ENCODE measurements at regions not wholly inside any gene's neighbourhood (a gene's known extent, or its start where the extent isn't known, plus 50 kb on each side); places are given as distances from the start of the nearest gene placed in this dataset.

DNA sequence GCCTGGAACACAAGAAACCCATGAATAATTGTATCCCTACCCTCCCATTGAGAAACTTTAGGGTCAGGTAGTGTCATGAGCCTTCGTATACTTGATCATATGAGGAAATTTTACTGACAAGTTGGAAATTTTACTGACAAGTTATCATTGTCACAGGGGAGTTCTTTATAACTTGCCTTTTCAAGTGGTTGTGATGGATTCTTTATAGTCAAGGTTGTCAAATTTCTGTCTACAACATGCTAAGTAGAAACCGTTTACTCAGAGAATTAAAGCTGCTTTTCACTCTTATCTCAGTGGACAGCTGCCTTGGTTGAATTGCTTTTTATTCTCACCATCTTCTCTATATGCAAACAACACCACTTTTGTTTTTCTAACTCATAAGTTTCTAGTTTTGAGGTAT lies 1286.4 kb downstream of the EPHA7 start:
- no peak overlapping the region for H3K4me3 ChIP-seq (ENCODE audit: low read depth, low read length)
- DNase-seq (ENCODE audit: low read depth) = no peak
- TF ChIP-seq, protein P1, sequence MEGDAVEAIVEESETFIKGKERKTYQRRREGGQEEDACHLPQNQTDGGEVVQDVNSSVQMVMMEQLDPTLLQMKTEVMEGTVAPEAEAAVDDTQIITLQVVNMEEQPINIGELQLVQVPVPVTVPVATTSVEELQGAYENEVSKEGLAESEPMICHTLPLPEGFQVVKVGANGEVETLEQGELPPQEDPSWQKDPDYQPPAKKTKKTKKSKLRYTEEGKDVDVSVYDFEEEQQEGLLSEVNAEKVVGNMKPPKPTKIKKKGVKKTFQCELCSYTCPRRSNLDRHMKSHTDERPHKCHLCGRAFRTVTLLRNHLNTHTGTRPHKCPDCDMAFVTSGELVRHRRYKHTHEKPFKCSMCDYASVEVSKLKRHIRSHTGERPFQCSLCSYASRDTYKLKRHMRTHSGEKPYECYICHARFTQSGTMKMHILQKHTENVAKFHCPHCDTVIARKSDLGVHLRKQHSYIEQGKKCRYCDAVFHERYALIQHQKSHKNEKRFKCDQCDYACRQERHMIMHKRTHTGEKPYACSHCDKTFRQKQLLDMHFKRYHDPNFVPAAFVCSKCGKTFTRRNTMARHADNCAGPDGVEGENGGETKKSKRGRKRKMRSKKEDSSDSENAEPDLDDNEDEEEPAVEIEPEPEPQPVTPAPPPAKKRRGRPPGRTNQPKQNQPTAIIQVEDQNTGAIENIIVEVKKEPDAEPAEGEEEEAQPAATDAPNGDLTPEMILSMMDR (conservative IDR thresholded peaks at IDR 0.05; ENCODE audit: low read depth, low read length) = no peak

DNA sequence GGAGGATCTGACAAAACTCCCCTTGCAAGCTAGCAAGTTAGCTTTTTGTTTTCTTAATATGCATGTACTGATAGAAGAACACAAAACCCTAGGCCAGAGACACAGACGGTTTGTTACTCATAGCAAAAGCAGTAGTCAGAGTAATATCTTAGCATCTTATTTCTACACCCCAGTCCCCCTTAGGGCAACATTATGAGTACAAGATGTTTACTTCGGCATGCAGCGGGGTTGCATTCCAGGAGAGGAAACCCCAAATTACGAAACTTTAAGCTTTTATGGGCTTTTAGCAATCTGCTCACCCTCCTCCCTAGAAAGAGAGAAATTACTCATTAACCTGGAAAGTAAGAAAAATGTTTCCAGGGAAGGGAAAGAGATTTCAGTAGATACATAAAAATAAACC lies 1286.9 kb downstream of the EPHA7 start:
- DNase-seq (ENCODE audit: low read depth) = no peak
- TF ChIP-seq, protein P1 (conservative IDR thresholded peaks at IDR 0.05; ENCODE audit: low read depth, low read length) = no peak
- no peak overlapping the region for H3K4me3 ChIP-seq (ENCODE audit: low read depth, low read length)

DNA sequence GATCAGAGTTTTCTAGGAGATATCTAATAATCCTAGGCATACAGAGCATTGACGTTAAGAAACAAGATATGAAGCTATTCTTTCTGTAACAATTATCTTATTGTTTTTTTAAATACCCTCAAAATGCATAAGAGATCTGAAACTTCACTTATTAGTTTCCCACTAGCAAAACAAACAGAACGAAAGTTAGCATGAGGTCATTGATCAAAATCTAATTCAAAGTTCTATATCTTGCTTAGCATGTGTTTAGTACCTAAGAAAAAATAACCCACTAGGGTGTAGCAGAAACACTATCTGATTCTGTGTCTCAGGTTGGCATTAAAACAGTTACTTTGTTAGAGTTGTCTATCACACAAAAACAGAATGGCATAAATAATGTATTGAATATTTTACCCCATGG lies 1288.4 kb downstream of the EPHA7 start:
- TF ChIP-seq, protein P1 (conservative IDR thresholded peaks at IDR 0.05; ENCODE audit: low read depth, low read length) = no peak
- no peak overlapping the region for H3K4me3 ChIP-seq (ENCODE audit: low read depth, low read length)
- DNase-seq (ENCODE audit: low read depth) = no peak

DNA sequence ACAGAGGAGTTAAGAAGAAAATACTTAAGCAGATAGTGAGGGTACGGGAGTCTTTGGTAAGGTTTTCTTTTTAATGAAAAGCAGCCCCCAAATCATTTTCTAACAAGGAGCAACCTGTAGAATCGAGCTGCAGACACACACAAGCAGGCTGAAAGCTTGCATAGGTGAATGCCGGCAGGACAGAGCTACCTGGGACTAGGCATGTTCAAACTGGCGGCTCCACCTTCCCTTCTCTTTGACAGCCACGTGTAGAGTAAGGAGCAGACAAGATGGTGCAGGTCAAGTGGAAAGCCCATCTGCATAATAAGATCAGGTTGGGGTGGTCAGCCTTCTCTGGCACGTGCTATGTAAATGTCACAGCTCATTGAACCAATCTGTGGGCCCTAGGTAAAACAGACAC lies 1292.4 kb downstream of the EPHA7 start:
- TF ChIP-seq, protein P1 (conservative IDR thresholded peaks at IDR 0.05; ENCODE audit: low read depth, low read length) = no peak
- no peak for DNase-seq (ENCODE audit: low read depth)
- H3K4me3 ChIP-seq (ENCODE audit: low read depth, low read length) = no peak overlapping the region

DNA sequence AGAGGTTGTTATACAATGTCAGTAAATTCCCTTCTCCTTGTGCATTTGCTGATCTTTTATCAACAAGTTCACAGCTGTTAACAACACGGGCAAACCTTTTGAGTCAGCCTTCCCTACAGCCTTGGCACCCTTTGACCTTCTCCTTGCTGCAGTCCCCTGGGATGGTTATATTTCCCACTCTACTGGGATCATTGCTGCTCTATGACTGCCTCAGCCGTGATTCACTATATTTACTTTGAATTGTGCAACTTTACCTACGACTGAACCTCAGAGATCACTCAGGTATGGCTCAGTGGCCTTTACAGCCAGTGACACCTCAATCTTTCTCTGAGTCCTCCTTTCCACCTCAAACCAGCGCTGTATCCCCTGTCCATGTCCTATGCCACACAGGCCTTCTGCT lies 1293.3 kb downstream of the EPHA7 start:
- TF ChIP-seq, protein P1 (conservative IDR thresholded peaks at IDR 0.05; ENCODE audit: low read depth, low read length) = no peak
- no peak for DNase-seq (ENCODE audit: low read depth)
- no peak overlapping the region for H3K4me3 ChIP-seq (ENCODE audit: low read depth, low read length)

DNA sequence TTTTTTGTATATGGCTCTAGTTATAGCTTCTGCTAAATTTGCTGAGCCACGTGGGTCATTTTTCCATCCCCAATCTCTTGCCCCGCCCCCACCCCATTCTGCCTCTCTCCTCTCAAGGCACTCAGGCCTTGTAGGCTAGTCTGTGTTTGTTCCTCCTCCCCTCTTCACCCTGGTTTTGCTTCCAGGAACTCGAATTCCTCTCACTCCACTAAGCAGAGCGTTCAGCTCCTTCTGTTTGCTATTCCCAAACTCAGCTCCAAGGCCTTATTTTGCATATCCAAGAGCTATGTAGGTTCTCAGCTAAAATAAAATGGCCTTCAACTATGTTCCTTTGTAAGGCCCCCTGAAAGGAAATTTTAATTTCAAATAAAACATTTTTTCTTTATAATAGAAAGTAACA lies 1293.7 kb downstream of the EPHA7 start:
- H3K4me3 ChIP-seq (ENCODE audit: low read depth, low read length) = no peak overlapping the region
- TF ChIP-seq, protein P1 (conservative IDR thresholded peaks at IDR 0.05; ENCODE audit: low read depth, low read length) = no peak
- DNase-seq (ENCODE audit: low read depth) = no peak

DNA sequence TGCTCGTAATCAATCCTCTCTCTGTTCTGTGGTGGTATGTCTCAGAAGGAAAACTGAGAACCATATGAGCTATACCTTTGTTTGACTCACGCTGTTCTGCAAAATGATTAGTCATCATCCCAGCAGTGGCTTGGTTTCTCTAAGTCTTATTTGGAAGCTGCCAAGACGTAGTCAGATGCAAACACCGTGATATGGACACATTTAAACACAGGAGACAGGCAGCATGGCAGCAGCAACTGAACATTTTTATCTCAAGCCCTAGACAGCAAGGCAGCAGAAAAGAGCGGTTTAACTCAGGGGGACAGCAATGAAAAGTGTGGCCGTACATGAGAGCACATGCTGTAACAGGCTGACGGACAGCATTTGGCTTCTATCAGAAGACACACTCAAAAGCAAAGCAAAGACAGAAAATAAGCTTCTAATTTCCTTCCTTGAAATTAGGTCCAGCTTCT lies 1295.1 kb downstream of the EPHA7 start:
- H3K4me3 ChIP-seq (ENCODE audit: low read depth, low read length) = no peak overlapping the region
- TF ChIP-seq, protein P1 (conservative IDR thresholded peaks at IDR 0.05; ENCODE audit: low read depth, low read length) = no peak
- DNase-seq (ENCODE audit: low read depth) = peak; percentile 27
